PC-9 (cell line): ENCODE measurements at regions not wholly inside any gene's neighbourhood (a gene's known extent, or its start where the extent isn't known, plus 50 kb on each side); places are given as distances from the start of the nearest gene placed in this dataset.

ENCODE experiments used
- BruUV-seq: library from RNA; stranded (reverse); fragments of 400-500 nt; replicated peaks from 2 replicates; lab custom pipeline; 2021; lab: Mats Ljungman, UMichigan
- CTCF ChIA-PET: fragments of 300-600 bp; sonication (Branson Sonifier 250); formaldehyde crosslinking; loops from one replicate; lab custom pipeline; 2022; ENCODE audit warnings: antibody characterized with exemption; lab: Charles Lee
- POLR2A ChIA-PET: fragments of 300-600 bp; sonication (Branson Sonifier 250); formaldehyde crosslinking; loops from one replicate; lab custom pipeline; 2022; ENCODE audit warnings: antibody characterized with exemption; ENCODE audit not compliant: unreplicated experiment; lab: Charles Lee
- DNase-seq, 2 experiments: peaks; one replicate each; pipeline versions ENCODE4 v3.0.0 to v3.0.0-alpha.2; 2015 to 2022; ENCODE audit warnings: mixed read lengths in 1 of 2
- H2AFZ ChIP-seq: fragments of 200-600 bp; sonication (generic); 2 replicates; pipeline ENCODE4 v1.8.1; 2017; ENCODE audit warnings: antibody characterized with exemption
- H3F3A ChIP-seq: fragments of 200-600 bp; sonication (generic); 2 replicates; pipeline ENCODE4 v1.8.1; 2017; ENCODE audit warnings: antibody characterized with exemption, mild to moderate bottlenecking, low read depth; ENCODE audit not compliant: insufficient read depth
- H3K27ac ChIP-seq: fragments of 200-600 bp; sonication (generic); 2 replicates; pipeline ENCODE4 v1.6.1; 2016; ENCODE audit warnings: mixed run types
- H3K27me3 ChIP-seq: fragments of 200-600 bp; sonication (generic); 2 replicates; pipeline ENCODE4 v1.6.1; 2016; ENCODE audit warnings: low read depth, mixed run types; ENCODE audit not compliant: insufficient read depth
- H3K36me3 ChIP-seq: fragments of 200-600 bp; sonication (generic); 2 replicates; pipeline ENCODE4 v1.6.1; 2016; ENCODE audit warnings: low read depth, mixed run types
- H3K4me1 ChIP-seq: fragments of 200-600 bp; sonication (generic); replicated peaks from 2 replicates; pipeline ENCODE4 v1.6.1; 2016; ENCODE audit warnings: mixed run types; ENCODE audit not compliant: insufficient read depth
- H3K4me2 ChIP-seq: fragments of 200-600 bp; sonication (generic); 2 replicates; pipeline ENCODE4 v1.6.1; 2017; ENCODE audit warnings: mixed run types
- H3K4me3 ChIP-seq: fragments of 200-600 bp; sonication (generic); 2 replicates; pipeline ENCODE4 v1.6.1; 2016; ENCODE audit warnings: mixed run types
- H3K79me2 ChIP-seq: fragments of 200-600 bp; sonication (generic); 2 replicates; pipeline ENCODE4 v1.6.1; 2017; ENCODE audit warnings: low read depth, mixed run types
- H3K9me2 ChIP-seq: fragments of 200-600 bp; sonication (generic); 2 replicates; pipeline ENCODE4 v1.8.1; 2017; ENCODE audit warnings: mild to moderate bottlenecking; ENCODE audit not compliant: insufficient read depth
- H3K9me3 ChIP-seq: fragments of 200-600 bp; sonication (generic); 2 replicates; pipeline ENCODE4 v1.8.1; 2016; ENCODE audit warnings: low read depth; ENCODE audit not compliant: insufficient read depth
- H4K20me1 ChIP-seq: fragments of 200-600 bp; sonication (generic); 2 replicates; pipeline ENCODE4 v1.8.1; 2017; ENCODE audit not compliant: insufficient read depth
- EZH2 ChIP-seq: fragments of 200-600 bp; sonication (generic); IDR thresholded peaks from 2 replicates; pipeline ENCODE4 v1.8.0; 2017; ENCODE audit warnings: antibody characterized with exemption, low read depth
- intact Hi-C: fragments of 100-400 bp; cut with micrococcal nuclease; formaldehyde crosslinking; loops from one replicate; pipeline ENCODE4 v1.10.0; 2022; ENCODE audit not compliant: unreplicated experiment
- TF ChIP-seq, protein P1 (sequence below): fragments of 200-600 bp; sonication (generic); conservative IDR thresholded peaks from 2 replicates; pipeline ENCODE4 v1.6.1; 2017; ENCODE audit warnings: mixed run types, antibody characterized with exemption, mild to moderate bottlenecking, moderate library complexity

GRCh38 chr16:73614131-73614530 is 566.2 kb upstream of the ZFHX3 start:
- H3K4me1 ChIP-seq, result no peaks in the 10 kb centered on the region
- H3K4me2 ChIP-seq, result no peak overlapping the region
- no peaks in the 10 kb centered on the region for H3K79me2 ChIP-seq
- no peaks in the 10 kb centered on the region for H4K20me1 ChIP-seq
- DNase-seq, result no peak
- ChIA-PET POLR2A (no interaction called here), CTCF (no interaction called here)
- TF ChIP-seq, protein P1, sequence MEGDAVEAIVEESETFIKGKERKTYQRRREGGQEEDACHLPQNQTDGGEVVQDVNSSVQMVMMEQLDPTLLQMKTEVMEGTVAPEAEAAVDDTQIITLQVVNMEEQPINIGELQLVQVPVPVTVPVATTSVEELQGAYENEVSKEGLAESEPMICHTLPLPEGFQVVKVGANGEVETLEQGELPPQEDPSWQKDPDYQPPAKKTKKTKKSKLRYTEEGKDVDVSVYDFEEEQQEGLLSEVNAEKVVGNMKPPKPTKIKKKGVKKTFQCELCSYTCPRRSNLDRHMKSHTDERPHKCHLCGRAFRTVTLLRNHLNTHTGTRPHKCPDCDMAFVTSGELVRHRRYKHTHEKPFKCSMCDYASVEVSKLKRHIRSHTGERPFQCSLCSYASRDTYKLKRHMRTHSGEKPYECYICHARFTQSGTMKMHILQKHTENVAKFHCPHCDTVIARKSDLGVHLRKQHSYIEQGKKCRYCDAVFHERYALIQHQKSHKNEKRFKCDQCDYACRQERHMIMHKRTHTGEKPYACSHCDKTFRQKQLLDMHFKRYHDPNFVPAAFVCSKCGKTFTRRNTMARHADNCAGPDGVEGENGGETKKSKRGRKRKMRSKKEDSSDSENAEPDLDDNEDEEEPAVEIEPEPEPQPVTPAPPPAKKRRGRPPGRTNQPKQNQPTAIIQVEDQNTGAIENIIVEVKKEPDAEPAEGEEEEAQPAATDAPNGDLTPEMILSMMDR, result no peak
- no peak for TF ChIP-seq EZH2
- H2AFZ ChIP-seq, result no peak overlapping the region
- no peak overlapping the region for H3K27ac ChIP-seq
- H3K4me3 ChIP-seq, result no peak overlapping the region
- BruUV-seq, result no TSS peak
- H3K9me2 ChIP-seq, result no peaks in the 10 kb centered on the region
- H3F3A ChIP-seq, result no peaks in the 10 kb centered on the region
- no peaks in the 10 kb centered on the region for H3K9me3 ChIP-seq
- peaks cover 95% of the 10 kb centered on the region for H3K27me3 ChIP-seq
- H3K36me3 ChIP-seq, result no peaks in the 10 kb centered on the region
- intact Hi-C loops, result no loop called here

GRCh38 chr16:73610605-73611156 is 562.8 kb upstream of the ZFHX3 start:
- H3K4me1 ChIP-seq, result no peaks in the 10 kb centered on the region
- no peaks in the 10 kb centered on the region for H3F3A ChIP-seq
- H3K4me2 ChIP-seq, result no peak overlapping the region
- H3K9me3 ChIP-seq, result no peaks in the 10 kb centered on the region
- H3K4me3 ChIP-seq, result no peak overlapping the region
- no peaks in the 10 kb centered on the region for H3K9me2 ChIP-seq
- ChIA-PET POLR2A (no interaction called here), CTCF (no interaction called here)
- no peak overlapping the region for H3K27ac ChIP-seq
- H2AFZ ChIP-seq, result no peak overlapping the region
- TF ChIP-seq EZH2, result no peak
- TF ChIP-seq, protein P1, result no peak
- no peak for DNase-seq
- H3K79me2 ChIP-seq, result no peaks in the 10 kb centered on the region
- BruUV-seq, result no TSS peak
- no peaks in the 10 kb centered on the region for H3K36me3 ChIP-seq
- H3K27me3 ChIP-seq, result peaks cover 74% of the 10 kb centered on the region
- no peaks in the 10 kb centered on the region for H4K20me1 ChIP-seq
- intact Hi-C loops, result no loop called here

DNA sequence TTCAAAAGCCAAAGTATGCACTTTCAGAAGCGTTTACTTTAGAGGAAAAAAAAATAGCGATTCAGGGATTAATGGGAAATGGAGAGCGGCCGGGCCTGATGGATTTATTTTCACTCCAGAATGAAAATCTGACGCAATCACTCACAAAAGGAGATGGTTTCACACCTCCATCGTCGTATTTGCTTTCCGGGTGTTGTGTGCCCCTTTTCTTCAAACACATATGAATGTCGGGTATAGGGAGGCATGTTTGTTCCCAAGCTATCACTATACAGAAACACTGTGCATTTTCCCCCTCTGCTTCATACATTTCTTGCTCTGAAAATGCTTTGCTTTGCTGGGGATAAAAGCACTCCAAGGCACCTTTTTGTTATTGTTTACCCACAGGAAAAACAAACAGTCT is 562.2 kb upstream of the ZFHX3 start:
- H3K27me3 ChIP-seq, result peaks cover 70% of the 10 kb centered on the region
- ChIA-PET POLR2A (no interaction called here), CTCF (no interaction called here)
- no peak overlapping the region for H3K27ac ChIP-seq
- no peaks in the 10 kb centered on the region for H3K4me1 ChIP-seq
- H3K9me2 ChIP-seq, result no peaks in the 10 kb centered on the region
- H3K36me3 ChIP-seq, result no peaks in the 10 kb centered on the region
- H2AFZ ChIP-seq, result no peak overlapping the region
- no TSS peak for BruUV-seq
- no peak for DNase-seq
- no peak overlapping the region for H3K4me3 ChIP-seq
- intact Hi-C loops, result no loop called here
- no peaks in the 10 kb centered on the region for H3K9me3 ChIP-seq
- TF ChIP-seq, protein P1, result no peak
- TF ChIP-seq EZH2, result no peak
- H3K79me2 ChIP-seq, result no peaks in the 10 kb centered on the region
- no peaks in the 10 kb centered on the region for H4K20me1 ChIP-seq
- no peak overlapping the region for H3K4me2 ChIP-seq
- no peaks in the 10 kb centered on the region for H3F3A ChIP-seq
